ENCODE measurements at regions not wholly inside any gene's neighbourhood (a gene's known extent, or its start where the extent isn't known, plus 50 kb on each side); places are given as distances from the start of the nearest gene placed in this dataset.

DNA sequence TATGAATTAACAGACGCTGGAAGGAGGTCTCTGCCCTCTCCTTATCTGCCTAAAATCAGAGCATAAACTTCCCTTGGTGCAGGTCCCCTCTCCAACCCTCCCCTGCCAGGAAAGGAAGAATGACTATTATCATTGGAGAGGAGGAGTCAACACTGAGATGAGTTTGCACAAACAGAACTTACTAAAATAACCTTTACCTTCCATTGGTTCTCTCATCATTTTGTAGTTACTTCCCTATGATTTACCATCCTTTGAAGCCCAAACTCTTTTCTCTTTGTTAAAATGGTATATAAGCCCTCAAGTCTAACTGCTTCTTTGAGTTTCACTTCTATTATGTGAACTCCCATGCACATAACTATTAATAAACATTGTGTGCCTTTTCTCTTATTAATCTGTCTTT lies 64.2 kb upstream of the EEA1 start:
- Histone ChIP-seq H3K36me3 (ENCODE audit: low read depth) (no peaks in the 10 kb centered on the region), H3K27ac (no peak overlapping the region)

GRCh38 chr12:92995258-92995903 lies 66.3 kb upstream of the EEA1 start:
- H4K20me1 ChIP-seq (ENCODE audit: insufficient read depth), result no peaks in the 10 kb centered on the region
- no peaks in the 10 kb centered on the region for H3K79me2 ChIP-seq (ENCODE audit: low read depth)
- ChIA-PET POLR2A (ENCODE audit: unreplicated experiment) (no interaction called here), CTCF (no interaction called here)
- BruUV-seq (replicated peaks), result no TSS peak
- H3K4me1 ChIP-seq (replicated peaks; ENCODE audit: insufficient read depth), result no peaks in the 10 kb centered on the region
- H3K27me3 ChIP-seq (ENCODE audit: insufficient read depth, low read depth), result no peaks in the 10 kb centered on the region
- no peak for DNase-seq
- H3K9me2 ChIP-seq (ENCODE audit: insufficient read depth), result no peaks in the 10 kb centered on the region
- H2AFZ ChIP-seq, result no peak overlapping the region
- TF ChIP-seq EZH2 (IDR thresholded peaks at IDR 0.05; ENCODE audit: low read depth) (no peak), CTCF (conservative IDR thresholded peaks at IDR 0.05) (no peak)
- no peak overlapping the region for H3K4me2 ChIP-seq
- intact Hi-C loops (cut with micrococcal nuclease; ENCODE audit: unreplicated experiment), result no loop called here
- H3K4me3 ChIP-seq, result no peak overlapping the region
- H3K9me3 ChIP-seq (ENCODE audit: insufficient read depth, low read depth), result no peaks in the 10 kb centered on the region
- H3K27ac ChIP-seq, result no peak overlapping the region
- no peaks in the 10 kb centered on the region for H3K36me3 ChIP-seq (ENCODE audit: low read depth)
- H3F3A ChIP-seq (ENCODE audit: insufficient read depth, low read depth), result no peaks in the 10 kb centered on the region

More for the DNA sequence above, 64.2 kb upstream of the EEA1 start:
- no peak for TF ChIP-seq EZH2 (IDR thresholded peaks at IDR 0.05; ENCODE audit: low read depth)
- no peaks in the 10 kb centered on the region for H3K27me3 ChIP-seq (ENCODE audit: insufficient read depth, low read depth)
- CTCF ChIA-PET, result no interaction called here
- H3K4me3 ChIP-seq, result no peak overlapping the region
- H3K4me2 ChIP-seq, result no peak overlapping the region
- intact Hi-C loops (cut with micrococcal nuclease; ENCODE audit: unreplicated experiment), result no loop called here
- no peaks in the 10 kb centered on the region for H3K9me3 ChIP-seq (ENCODE audit: insufficient read depth, low read depth)
- POLR2A ChIA-PET (ENCODE audit: unreplicated experiment), result interaction anchor here (0.6 kb wide), 1 partner anchor 224 kb away, joined by 8 read pairs; no protein-coding TSS in a partner anchor
- no peaks in the 10 kb centered on the region for H3K79me2 ChIP-seq (ENCODE audit: low read depth)
- no peaks in the 10 kb centered on the region for H3K9me2 ChIP-seq (ENCODE audit: insufficient read depth)
- no TSS peak for BruUV-seq (replicated peaks)
- H4K20me1 ChIP-seq (ENCODE audit: insufficient read depth), result no peaks in the 10 kb centered on the region
- DNase-seq, result no peak
- no peaks in the 10 kb centered on the region for H3F3A ChIP-seq (ENCODE audit: insufficient read depth, low read depth)
- no peaks in the 10 kb centered on the region for H3K4me1 ChIP-seq (replicated peaks; ENCODE audit: insufficient read depth)
- H2AFZ ChIP-seq, result no peak overlapping the region

- Histone ChIP-seq H3K9me3 (ENCODE audit: insufficient read depth, low read depth) (no peaks in the 10 kb centered on the region), H3K9me2 (ENCODE audit: insufficient read depth) (no peaks in the 10 kb centered on the region), H3K4me3 (no peak overlapping the region), H3F3A (ENCODE audit: insufficient read depth, low read depth) (no peaks in the 10 kb centered on the region), H3K79me2 (ENCODE audit: low read depth) (no peaks in the 10 kb centered on the region), H3K4me2 (no peak overlapping the region), H3K4me1 (replicated peaks; ENCODE audit: insufficient read depth) (no peaks in the 10 kb centered on the region), H3K36me3 (ENCODE audit: low read depth) (no peaks in the 10 kb centered on the region), H2AFZ (0 out of 2 replicates have a peak overlapping the region, but pooled peaks have one; percentile 41), H4K20me1 (ENCODE audit: insufficient read depth) (no peaks in the 10 kb centered on the region), H3K27me3 (ENCODE audit: insufficient read depth, low read depth) (no peaks in the 10 kb centered on the region), H3K27ac (no peak overlapping the region)
- POLR2A ChIA-PET (ENCODE audit: unreplicated experiment), result no interaction called here
- BruUV-seq (replicated peaks), result no TSS peak
- intact Hi-C loops (cut with micrococcal nuclease; ENCODE audit: unreplicated experiment), result no loop called here
- CTCF ChIA-PET, result no interaction called here
- TF ChIP-seq CTCF (conservative IDR thresholded peaks at IDR 0.05) (no peak), EZH2 (IDR thresholded peaks at IDR 0.05; ENCODE audit: low read depth) (no peak)
- DNase-seq, result no peak
Observed at GRCh38 chr12:93000026-93000425, 70.9 kb upstream of the EEA1 start.

DNA sequence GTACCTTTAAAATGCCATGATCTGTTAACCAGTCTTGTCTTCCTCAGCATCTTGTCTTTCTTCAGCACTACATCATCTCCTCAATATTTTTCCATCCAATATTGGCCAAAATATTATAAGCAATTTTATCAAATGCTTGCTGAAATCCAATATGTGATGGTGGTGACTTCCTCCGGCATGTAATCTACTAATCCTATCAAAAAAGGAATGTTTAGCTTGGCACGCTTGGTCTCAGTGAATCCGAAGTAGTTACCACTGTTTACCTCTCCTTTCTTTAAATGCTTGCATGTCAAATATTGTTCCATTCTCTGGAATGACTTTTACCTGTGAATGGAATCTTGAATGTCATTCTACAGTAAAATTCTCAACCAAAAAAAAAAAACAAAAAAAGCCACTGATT lies 72.3 kb upstream of the EEA1 start:
- no peaks in the 10 kb centered on the region for H4K20me1 ChIP-seq (ENCODE audit: insufficient read depth)
- no peaks in the 10 kb centered on the region for H3K27me3 ChIP-seq (ENCODE audit: insufficient read depth, low read depth)
- POLR2A ChIA-PET (ENCODE audit: unreplicated experiment), result no interaction called here
- no peaks in the 10 kb centered on the region for H3F3A ChIP-seq (ENCODE audit: insufficient read depth, low read depth)
- H3K9me3 ChIP-seq (ENCODE audit: insufficient read depth, low read depth), result no peaks in the 10 kb centered on the region
- H3K4me1 ChIP-seq (replicated peaks; ENCODE audit: insufficient read depth), result no peaks in the 10 kb centered on the region
- H3K27ac ChIP-seq, result no peak overlapping the region
- no peak overlapping the region for H2AFZ ChIP-seq
- no peak for DNase-seq
- CTCF ChIA-PET, result no interaction called here
- H3K4me3 ChIP-seq, result no peak overlapping the region
- H3K9me2 ChIP-seq (ENCODE audit: insufficient read depth), result no peaks in the 10 kb centered on the region
- H3K36me3 ChIP-seq (ENCODE audit: low read depth), result no peaks in the 10 kb centered on the region
- H3K4me2 ChIP-seq, result no peak overlapping the region
- no peaks in the 10 kb centered on the region for H3K79me2 ChIP-seq (ENCODE audit: low read depth)
- no peak for TF ChIP-seq CTCF (conservative IDR thresholded peaks at IDR 0.05)
- no peak for TF ChIP-seq EZH2 (IDR thresholded peaks at IDR 0.05; ENCODE audit: low read depth)
- no TSS peak for BruUV-seq (replicated peaks)
- intact Hi-C loops (cut with micrococcal nuclease; ENCODE audit: unreplicated experiment), result no loop called here
